ENCODE measurements at regions not wholly inside any gene's neighbourhood (a gene's known extent, or its start where the extent isn't known, plus 50 kb on each side); places are given as distances from the start of the nearest gene placed in this dataset.

DNA sequence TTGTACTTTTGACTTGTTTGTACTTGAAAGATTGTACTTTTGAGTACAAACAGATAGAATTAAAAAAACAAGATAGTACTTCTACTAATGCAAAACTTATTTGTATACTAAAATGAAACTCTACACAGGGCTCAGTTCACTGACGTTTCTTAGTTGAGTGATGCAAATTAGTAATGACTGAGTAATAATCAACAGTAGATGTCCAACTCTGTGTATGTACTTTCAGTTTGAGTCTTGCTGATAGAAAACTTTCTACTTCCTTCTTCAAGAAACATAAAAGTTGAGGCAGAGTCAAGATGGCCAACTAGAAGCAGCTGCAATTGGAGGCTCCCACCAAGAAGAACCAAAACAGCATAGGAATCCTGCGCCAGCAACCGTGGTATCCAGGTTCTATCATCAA lies 585.0 kb downstream of the NR4A2 start:
- TF ChIP-seq, protein P1, sequence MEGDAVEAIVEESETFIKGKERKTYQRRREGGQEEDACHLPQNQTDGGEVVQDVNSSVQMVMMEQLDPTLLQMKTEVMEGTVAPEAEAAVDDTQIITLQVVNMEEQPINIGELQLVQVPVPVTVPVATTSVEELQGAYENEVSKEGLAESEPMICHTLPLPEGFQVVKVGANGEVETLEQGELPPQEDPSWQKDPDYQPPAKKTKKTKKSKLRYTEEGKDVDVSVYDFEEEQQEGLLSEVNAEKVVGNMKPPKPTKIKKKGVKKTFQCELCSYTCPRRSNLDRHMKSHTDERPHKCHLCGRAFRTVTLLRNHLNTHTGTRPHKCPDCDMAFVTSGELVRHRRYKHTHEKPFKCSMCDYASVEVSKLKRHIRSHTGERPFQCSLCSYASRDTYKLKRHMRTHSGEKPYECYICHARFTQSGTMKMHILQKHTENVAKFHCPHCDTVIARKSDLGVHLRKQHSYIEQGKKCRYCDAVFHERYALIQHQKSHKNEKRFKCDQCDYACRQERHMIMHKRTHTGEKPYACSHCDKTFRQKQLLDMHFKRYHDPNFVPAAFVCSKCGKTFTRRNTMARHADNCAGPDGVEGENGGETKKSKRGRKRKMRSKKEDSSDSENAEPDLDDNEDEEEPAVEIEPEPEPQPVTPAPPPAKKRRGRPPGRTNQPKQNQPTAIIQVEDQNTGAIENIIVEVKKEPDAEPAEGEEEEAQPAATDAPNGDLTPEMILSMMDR (conservative IDR thresholded peaks at IDR 0.05 in 1 of 2, IDR thresholded peaks at IDR 0.05 in 1 of 2; ENCODE audit: low read depth in 1 of 2, low read length in 2 of 2), result no peak
- TF ChIP-seq EZH2 (IDR thresholded peaks at IDR 0.05; ENCODE audit: low read length, missing control alignments), result no peak

Measured in fibroblast of lung (primary cell).